MG63 (cell line): ENCODE measurements at regions not wholly inside any gene's neighbourhood (a gene's known extent, or its start where the extent isn't known, plus 50 kb on each side); places are given as distances from the start of the nearest gene placed in this dataset.

Source experiments
- DNase-seq: peaks from one replicate; pipeline ENCODE4 v3.0.0-alpha.2; 2020
- H3K27me3 ChIP-seq: fragments of 250-450 bp; sonication (Bioruptor Pico); 2 replicates; pipeline ENCODE4 v1.5.1; 2020; ENCODE audit warnings: mild to moderate bottlenecking, moderate library complexity
- H3K36me3 ChIP-seq: fragments of 250-450 bp; sonication (Bioruptor Pico); 2 replicates; pipeline ENCODE4 v1.5.1; 2020; ENCODE audit warnings: mild to moderate bottlenecking, moderate library complexity
- H3K4me3 ChIP-seq: fragments of 250-450 bp; sonication (Bioruptor Pico); 2 replicates; pipeline ENCODE4 v1.5.1; 2020; ENCODE audit warnings: mild to moderate bottlenecking, moderate library complexity
- H3K9me3 ChIP-seq: fragments of 250-450 bp; sonication (Bioruptor Pico); 2 replicates; pipeline ENCODE4 v1.5.1; 2020; ENCODE audit warnings: mild to moderate bottlenecking, moderate library complexity

DNA sequence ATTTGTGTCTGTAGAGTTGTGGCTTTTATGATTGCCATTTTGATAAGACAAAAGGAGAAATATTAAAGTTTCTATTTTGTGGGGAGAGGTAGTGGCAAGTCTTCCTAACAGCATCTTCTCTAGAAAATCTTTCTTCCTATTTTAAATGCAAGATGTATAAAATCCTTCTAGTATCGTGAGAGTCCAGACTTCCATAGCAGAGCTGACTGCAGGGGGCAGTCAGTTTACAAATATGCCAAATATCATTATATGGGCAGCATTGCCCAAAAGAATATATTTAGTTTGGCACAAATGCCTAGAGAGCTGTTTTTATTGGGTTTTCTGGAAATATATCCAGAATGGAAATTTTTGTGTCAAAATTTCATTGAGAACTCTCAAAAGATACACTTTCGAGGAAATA lies 82.1 kb upstream of the ALDH1A1 start:
- Histone ChIP-seq H3K36me3 (no peaks in the 10 kb centered on the region), H3K27me3 (no peaks in the 10 kb centered on the region), H3K4me3 (no peak overlapping the region), H3K9me3 (no peaks in the 10 kb centered on the region)
- DNase-seq: no peak

DNA sequence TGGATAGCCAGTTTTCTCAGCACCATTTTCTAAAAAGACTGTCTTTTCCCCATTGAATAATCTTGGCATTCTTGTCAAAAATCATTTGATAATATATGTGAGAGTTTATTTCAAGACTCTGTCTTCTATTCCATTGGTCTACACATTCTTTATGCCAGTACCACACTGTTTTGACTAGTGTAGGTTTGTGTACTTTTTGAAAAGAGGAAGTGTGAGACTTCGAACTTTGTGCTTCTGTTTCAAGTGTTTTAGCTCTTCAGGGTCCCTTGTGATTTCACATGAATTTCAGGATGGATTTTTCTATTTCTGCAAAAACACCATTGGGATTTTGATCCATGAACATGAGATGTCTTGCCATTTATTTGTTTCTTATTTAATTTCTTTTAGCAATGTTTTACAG lies 78.5 kb upstream of the ALDH1A1 start:
- Histone ChIP-seq H3K36me3 (no peaks in the 10 kb centered on the region), H3K27me3 (no peaks in the 10 kb centered on the region), H3K9me3 (no peaks in the 10 kb centered on the region), H3K4me3 (no peak overlapping the region)
- no peak for DNase-seq

DNA sequence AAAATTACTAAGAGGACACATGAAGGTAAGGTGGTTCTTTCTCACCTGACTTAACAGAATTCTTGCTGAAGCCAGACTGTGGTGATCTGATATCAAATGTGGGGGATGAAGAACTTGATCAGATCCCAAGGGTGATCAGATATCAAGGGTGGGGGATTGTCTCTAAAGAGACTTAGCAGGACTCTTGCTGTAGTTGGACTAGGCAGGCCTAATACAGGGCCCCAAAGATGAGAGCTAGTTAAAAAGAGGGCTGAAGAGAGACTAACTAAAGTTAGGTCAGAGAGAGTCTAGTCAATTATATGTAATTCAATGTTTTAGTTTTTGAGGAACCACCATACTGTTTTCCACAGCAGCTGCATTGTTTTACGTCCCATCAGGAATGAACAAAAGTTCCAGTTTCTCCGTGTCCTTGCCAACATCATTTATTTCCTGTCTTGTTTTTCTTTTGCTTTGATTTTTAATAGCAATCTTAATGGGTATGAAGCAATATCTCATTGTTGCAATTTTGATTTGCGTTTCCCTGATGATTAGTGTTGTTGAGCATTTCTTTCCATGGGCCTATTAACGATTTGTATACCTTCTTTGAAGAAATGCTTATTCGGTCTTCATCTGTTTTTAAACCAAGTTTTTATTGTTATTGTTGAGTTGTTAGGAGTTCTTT lies 77.6 kb upstream of the ALDH1A1 start:
- H3K36me3 ChIP-seq: no peaks in the 10 kb centered on the region
- no peak for DNase-seq
- no peaks in the 10 kb centered on the region for H3K27me3 ChIP-seq
- H3K9me3 ChIP-seq: no peaks in the 10 kb centered on the region
- H3K4me3 ChIP-seq: no peak overlapping the region

DNA sequence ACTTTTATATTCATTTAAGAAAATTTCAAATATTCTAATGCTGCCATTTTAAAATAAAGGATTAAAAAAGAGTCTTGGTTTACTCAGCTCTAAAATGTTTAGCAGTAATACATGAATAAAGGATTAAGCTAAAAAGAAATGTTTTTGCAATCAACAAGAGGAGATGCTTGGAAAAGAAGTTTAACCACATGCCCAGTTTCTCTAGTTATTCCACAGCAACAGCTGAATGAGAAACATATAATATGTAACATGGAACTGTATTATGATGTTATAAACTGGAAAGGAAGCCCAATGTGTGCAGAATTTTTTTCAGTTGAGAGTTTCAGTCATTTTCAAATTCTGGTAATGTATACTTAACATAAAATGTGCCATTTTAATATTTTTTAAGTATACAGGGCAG lies 76.5 kb upstream of the ALDH1A1 start:
- no peak for DNase-seq
- Histone ChIP-seq H3K4me3 (no peak overlapping the region), H3K9me3 (no peaks in the 10 kb centered on the region), H3K36me3 (no peaks in the 10 kb centered on the region), H3K27me3 (no peaks in the 10 kb centered on the region)

DNA sequence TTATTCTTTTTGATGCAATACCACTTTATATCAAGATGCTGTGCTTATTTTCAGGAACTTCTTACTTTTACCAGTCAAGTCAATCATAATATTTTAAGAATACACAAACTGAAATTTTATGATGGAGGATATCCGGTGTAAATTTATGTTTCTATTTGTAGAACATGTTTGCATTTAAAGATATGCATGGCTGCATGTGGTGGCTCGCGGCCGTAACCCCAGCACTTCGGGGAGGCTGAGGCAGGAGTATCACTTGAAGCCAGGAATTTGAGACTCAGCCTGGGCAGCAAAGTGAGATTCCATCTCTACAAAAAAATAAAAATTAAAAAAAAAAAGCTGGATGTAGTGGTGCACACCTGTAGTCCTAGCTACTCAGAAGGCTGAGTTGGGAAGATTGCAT lies 73.5 kb upstream of the ALDH1A1 start:
- no peaks in the 10 kb centered on the region for H3K9me3 ChIP-seq
- no peak overlapping the region for H3K4me3 ChIP-seq
- H3K36me3 ChIP-seq: no peaks in the 10 kb centered on the region
- H3K27me3 ChIP-seq: no peaks in the 10 kb centered on the region
- DNase-seq: no peak

DNA sequence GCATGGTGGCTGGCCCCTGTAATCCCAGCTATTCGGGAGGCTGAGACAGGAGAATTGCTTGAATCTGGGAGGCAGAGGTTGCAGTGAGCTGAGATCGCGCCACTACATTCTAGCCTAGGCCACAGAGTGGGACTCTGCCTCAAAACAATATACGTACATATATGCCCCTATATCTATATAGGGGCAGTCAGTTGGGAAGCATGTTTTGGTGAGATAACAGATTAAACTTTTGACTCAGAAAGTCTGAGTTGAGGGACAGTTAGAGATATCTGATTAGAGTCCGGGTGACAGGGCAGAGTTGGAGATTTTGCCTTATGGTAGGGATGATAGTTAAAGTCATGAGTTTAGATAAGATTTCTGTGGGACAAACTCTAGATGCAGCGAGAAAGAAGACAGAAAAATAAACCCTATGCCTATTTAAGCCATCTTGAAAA lies 71.8 kb upstream of the ALDH1A1 start:
- no peaks in the 10 kb centered on the region for H3K9me3 ChIP-seq
- no peak overlapping the region for H3K4me3 ChIP-seq
- no peaks in the 10 kb centered on the region for H3K36me3 ChIP-seq
- no peaks in the 10 kb centered on the region for H3K27me3 ChIP-seq
- DNase-seq: no peak

DNA sequence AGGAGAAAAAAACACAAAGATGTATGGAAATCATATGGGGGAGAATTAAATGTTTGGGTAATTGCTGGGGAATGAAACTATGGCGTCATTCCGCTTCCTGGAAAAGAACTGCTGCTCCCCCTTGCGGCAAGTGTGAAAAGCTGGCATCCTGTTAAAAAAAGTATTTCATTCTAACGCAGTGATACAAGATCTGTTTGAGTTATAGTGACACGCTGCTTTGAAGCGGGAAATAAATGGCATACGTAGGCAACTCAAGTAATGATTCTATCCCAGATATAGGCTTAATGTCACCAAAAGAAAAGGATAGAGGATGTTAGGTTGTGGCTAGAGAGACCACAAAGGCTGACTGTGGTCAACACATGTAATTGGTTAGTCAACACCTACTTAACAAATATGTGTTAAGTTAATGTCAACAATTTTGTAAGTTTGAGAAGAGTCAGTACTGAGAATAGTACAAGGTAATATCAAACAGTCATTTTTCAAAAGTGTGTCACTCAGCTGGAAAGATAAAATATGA lies 70.2 kb upstream of the ALDH1A1 start:
- Histone ChIP-seq H3K4me3 (no peak overlapping the region), H3K36me3 (no peaks in the 10 kb centered on the region), H3K27me3 (no peaks in the 10 kb centered on the region), H3K9me3 (no peaks in the 10 kb centered on the region)
- peak; percentile 13 for DNase-seq

DNA sequence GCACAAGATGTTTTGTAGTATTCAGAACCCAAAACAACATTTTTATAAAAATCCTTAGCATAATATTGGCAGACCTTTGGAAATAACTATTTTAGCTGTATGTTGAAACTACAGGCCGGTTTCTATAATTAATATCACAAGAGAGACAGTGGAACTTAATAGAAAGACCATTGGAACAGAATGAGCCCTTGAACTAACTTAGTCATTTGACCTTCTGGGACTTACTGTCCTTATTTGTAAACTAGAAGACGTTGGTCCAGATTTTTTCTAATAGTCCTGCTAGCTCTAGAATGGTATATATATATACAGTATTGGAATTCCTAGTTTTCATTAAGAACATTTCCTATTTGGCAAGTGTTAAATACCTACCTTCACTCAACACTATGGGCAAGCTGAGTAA lies 69.5 kb upstream of the ALDH1A1 start:
- no peak overlapping the region for H3K4me3 ChIP-seq
- no peaks in the 10 kb centered on the region for H3K36me3 ChIP-seq
- DNase-seq: no peak

DNA sequence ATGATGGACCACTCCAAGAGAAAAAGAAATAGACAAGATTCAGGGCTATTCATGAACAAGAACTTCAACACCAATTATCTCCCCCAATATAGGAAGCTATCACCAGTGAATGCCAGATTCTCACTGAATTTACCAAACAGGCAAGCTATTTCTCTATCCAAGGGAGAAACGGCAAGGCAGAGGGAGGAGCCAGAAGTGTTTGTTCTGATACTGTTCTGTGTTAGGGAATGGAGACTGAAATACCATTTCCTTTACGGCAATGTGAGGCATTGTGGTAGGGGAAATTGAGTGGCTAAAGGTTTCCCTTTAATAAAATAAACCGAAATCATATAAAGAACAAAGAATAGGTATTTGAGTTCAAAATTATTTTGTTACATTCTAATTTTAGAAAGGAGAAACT lies 68.0 kb upstream of the ALDH1A1 start:
- Histone ChIP-seq H3K4me3 (no peak overlapping the region), H3K9me3 (no peaks in the 10 kb centered on the region), H3K36me3 (no peaks in the 10 kb centered on the region), H3K27me3 (no peaks in the 10 kb centered on the region)
- DNase-seq: no peak

More for the DNA sequence above, 69.5 kb upstream of the ALDH1A1 start:
- Histone ChIP-seq H3K9me3 (no peaks in the 10 kb centered on the region), H3K27me3 (no peaks in the 10 kb centered on the region)

DNA sequence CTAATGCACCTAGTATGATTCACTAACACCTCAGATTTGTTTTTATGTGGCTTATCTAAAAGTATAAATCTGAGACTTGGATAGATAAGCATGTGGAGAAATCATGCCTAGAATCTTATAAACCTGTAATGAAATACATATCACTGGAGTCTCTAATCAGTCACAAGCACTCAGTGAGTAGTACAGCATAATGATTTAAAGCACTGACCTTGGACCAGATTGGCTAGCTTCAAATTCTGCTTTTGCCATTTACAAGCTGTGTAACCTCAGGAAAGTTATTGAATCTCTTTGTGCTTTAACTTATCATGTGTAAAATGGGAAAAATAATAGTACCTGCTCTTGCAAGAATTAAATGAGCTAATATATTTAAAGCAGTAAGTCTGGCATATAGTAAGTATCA lies 61.2 kb upstream of the ALDH1A1 start:
- no peaks in the 10 kb centered on the region for H3K27me3 ChIP-seq
- no peak overlapping the region for H3K4me3 ChIP-seq
- DNase-seq: no peak
- H3K36me3 ChIP-seq: no peaks in the 10 kb centered on the region
- no peaks in the 10 kb centered on the region for H3K9me3 ChIP-seq

DNA sequence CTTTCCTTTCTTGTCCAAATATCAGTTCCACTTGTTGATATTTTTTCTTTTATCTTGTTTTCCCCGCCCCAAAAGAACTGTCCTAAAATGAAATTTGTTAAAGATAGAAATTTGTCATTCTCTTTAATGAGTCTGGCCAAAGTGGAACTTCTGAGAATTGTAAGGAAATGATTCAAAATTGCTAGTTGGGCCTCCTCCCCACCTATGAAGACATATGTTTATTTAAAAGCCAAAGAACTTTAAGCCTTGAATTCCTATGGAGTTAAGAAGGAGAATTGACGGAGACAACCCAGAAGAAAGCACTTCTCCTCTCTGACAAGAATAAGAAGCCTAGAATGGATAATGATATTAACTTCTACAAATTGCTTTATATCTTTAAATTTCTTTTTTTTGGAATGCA lies 59.1 kb upstream of the ALDH1A1 start:
- Histone ChIP-seq H3K4me3 (no peak overlapping the region), H3K36me3 (no peaks in the 10 kb centered on the region), H3K9me3 (no peaks in the 10 kb centered on the region), H3K27me3 (no peaks in the 10 kb centered on the region)
- no peak for DNase-seq

DNA sequence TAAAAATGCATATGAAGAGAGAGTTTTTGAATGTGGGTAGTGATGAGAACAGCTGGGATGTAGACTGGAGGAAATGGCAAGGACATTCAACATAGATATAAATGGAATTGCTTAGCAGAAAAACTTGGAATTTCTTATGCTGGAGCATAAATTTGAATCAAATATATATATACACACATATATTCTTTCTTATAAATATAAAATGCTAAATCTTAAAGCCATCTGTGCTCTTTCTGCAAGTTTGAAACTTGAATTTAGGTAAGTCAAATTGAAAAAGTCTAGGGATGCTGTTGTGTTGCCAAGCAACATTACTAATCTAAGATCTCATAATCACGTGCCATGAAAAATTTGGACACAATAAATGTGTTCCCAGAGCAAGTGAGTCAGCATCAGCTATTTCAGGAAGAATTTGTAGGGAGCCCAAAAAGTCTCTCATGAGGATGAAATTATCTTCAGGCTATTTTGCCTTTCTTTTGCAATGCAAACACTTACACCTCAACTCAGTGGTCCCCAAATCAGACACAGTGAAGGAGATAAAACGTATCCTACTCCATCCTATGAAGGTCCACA lies 58.4 kb upstream of the ALDH1A1 start:
- Histone ChIP-seq H3K4me3 (no peak overlapping the region), H3K27me3 (no peaks in the 10 kb centered on the region), H3K36me3 (no peaks in the 10 kb centered on the region), H3K9me3 (no peaks in the 10 kb centered on the region)
- no peak for DNase-seq

DNA sequence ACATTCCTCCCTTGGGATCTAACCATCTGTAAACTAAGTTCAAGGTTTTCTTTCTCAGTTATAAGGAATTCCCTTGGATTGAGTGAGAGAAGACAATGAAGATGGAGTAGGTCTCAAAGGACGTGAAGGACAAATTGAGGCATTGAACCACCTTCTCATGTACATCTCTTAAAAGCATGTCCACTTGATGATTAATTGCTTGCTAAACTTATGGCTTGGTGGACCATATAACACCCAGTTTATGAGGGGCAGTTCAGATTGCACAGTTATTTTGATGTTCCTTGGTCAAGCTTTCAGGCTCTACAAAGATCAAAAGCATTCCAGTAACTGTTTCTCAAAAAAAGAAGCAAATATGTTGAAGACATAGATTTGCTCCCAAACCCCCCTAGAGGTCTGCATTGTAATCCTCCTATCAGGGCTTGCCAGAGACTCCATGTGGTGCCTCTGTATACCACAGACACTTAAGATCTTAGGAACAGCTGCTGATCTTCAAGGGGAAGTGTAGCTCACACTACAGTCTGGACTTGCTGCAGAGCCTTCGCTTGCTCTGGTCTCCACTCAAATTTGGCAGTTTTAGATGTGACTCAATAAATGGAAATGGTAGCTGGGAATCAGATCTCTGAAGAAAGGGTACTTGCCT lies 56.9 kb upstream of the ALDH1A1 start:
- Histone ChIP-seq H3K27me3 (no peaks in the 10 kb centered on the region), H3K36me3 (no peaks in the 10 kb centered on the region), H3K9me3 (no peaks in the 10 kb centered on the region), H3K4me3 (no peak overlapping the region)
- DNase-seq: no peak

DNA sequence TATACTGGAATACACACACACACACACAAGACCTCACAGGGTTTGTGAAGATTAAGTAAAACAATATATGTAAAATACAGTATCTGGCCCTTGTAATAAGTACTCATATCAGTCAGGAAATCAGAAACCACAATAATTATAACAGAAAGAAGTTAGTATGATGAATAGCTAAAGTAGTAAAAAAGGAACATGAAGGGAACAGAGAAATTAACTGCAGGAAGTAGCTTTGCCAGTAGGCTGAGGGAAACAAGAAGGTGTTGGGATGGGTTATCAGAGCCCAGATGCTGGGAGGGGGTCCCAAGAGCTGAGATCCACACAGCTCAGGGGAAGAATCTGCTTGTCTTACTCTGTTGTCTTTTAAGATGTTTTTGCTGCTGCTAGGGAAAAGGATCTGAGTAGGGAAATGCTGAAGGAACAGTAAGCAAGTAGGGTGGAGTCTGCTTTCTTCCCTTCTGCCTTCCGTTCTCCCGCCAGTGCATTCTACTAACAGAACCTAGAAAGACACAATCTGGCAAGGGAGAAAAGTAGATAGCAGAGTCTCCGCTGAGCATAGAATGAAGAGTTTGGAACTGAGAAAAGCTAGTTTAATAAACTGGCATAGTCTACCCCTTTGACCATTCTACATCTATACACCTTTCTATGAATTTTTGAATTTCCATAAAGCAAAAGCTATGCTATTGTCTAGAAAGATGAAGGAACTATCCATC lies 55.3 kb upstream of the ALDH1A1 start:
- H3K36me3 ChIP-seq: no peaks in the 10 kb centered on the region
- no peaks in the 10 kb centered on the region for H3K27me3 ChIP-seq
- no peak for DNase-seq
- no peaks in the 10 kb centered on the region for H3K9me3 ChIP-seq
- H3K4me3 ChIP-seq: no peak overlapping the region

DNA sequence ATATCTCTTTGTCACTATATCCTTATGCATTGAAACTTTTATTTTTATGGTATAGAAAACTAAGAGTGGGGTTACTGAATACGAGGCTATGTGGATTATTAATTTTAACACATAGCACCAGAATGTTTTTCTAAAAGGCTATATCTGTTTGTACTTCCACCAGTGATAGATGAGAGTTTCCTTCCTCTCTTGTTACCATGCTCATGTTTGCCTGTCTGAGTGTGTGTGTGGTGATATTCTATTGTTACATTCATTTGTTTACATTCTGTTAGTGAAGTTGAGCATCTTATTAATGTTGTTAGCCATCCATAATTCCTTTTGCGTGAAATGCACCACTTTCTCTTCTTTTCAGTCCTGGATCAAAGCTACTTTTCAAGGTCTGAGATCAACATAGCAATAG lies 54.1 kb upstream of the ALDH1A1 start:
- DNase-seq: no peak
- H3K9me3 ChIP-seq: no peaks in the 10 kb centered on the region
- H3K36me3 ChIP-seq: no peaks in the 10 kb centered on the region
- no peak overlapping the region for H3K4me3 ChIP-seq
- H3K27me3 ChIP-seq: no peaks in the 10 kb centered on the region
